IMR-90 (cell line): ENCODE measurements at regions not wholly inside any gene's neighbourhood (a gene's known extent, or its start where the extent isn't known, plus 50 kb on each side); places are given as distances from the start of the nearest gene placed in this dataset.
A peak's percentile ranks its signal among the peaks of the same experiment; 100 is the strongest.

Experiments
- ATAC-seq: fragments of 200-7000 bp; cut with Tn5 transposase; 2 replicates; pipeline ENCODE4 v1.9.1; 2020; ENCODE audit warnings: low read depth, mild to moderate bottlenecking, moderate library complexity
- BruUV-seq: library from RNA; stranded (reverse); fragments of 400-500 nt; replicated peaks from 2 replicates; lab custom pipeline; 2021; lab: Mats Ljungman, UMichigan
- CTCF ChIA-PET: fragments of 300-600 bp; formaldehyde crosslinking; extraction: SDS; loops from one replicate; lab custom pipeline; 2021; ENCODE audit warnings: antibody characterized with exemption; lab: Yijun Ruan, JAX
- POLR2A ChIA-PET: fragments of 300-600 bp; sonication (Branson Sonifier 250); formaldehyde crosslinking; loops from one replicate; lab custom pipeline; 2022; ENCODE audit warnings: antibody characterized with exemption; ENCODE audit not compliant: unreplicated experiment; lab: Charles Lee
- DNase-seq: peaks from one replicate; pipeline ENCODE4 v3.0.0; 2013
- H2AFZ ChIP-seq: replicated peaks from 2 replicates; pipeline ENCODE3; 2013; ENCODE audit warnings: low read length, mild to moderate bottlenecking; ENCODE audit not compliant: poor library complexity
- H2AK5ac ChIP-seq: 2 replicates; pipeline ENCODE4 v1.6.1; 2013; ENCODE audit warnings: low read depth, low read length, inconsistent platforms
- H2AK9ac ChIP-seq: replicated peaks from 2 replicates; pipeline ENCODE3; 2013; ENCODE audit warnings: mild to moderate bottlenecking, low read depth, low read length, moderate library complexity; ENCODE audit not compliant: poor library complexity
- H2BK120ac ChIP-seq: 2 replicates; pipeline ENCODE4 v1.6.1; 2013; ENCODE audit warnings: low read depth, low read length, inconsistent platforms
- H2BK15ac ChIP-seq: 3 replicates; pipeline ENCODE4 v1.6.1; 2013; ENCODE audit warnings: low read depth, low read length, inconsistent platforms
- H2BK20ac ChIP-seq: 2 replicates; pipeline ENCODE4 v1.6.1; 2013; ENCODE audit warnings: low read depth, mild to moderate bottlenecking, inconsistent platforms, low read length, moderate library complexity
- H2BK5ac ChIP-seq: 2 replicates; pipeline ENCODE4 v1.6.1; 2013; ENCODE audit warnings: mild to moderate bottlenecking, low read depth, low read length, inconsistent platforms; ENCODE audit not compliant: poor library complexity, severe bottlenecking
- H3K14ac ChIP-seq: replicated peaks from 2 replicates; pipeline ENCODE4 v1.6.1; 2013; ENCODE audit warnings: low read depth, low read length, inconsistent platforms
- H3K18ac ChIP-seq: 2 replicates; pipeline ENCODE4 v1.6.1; 2013; ENCODE audit warnings: low read depth, low read length, control low read depth
- H3K23ac ChIP-seq: 2 replicates; pipeline ENCODE4 v1.6.1; 2013; ENCODE audit warnings: low read depth, low read length, inconsistent platforms
- H3K27ac ChIP-seq: 2 replicates; pipeline ENCODE4 v1.5.1; 2013; ENCODE audit warnings: mild to moderate bottlenecking, control low read depth, low read length; ENCODE audit not compliant: insufficient read depth
- H3K27me3 ChIP-seq: 2 replicates; pipeline ENCODE4 v1.6.1; 2013; ENCODE audit warnings: low read length; ENCODE audit not compliant: control insufficient read depth, insufficient read depth
- H3K36me3 ChIP-seq: 2 replicates; pipeline ENCODE4 v1.6.1; 2013; ENCODE audit warnings: low read length, mixed read lengths; ENCODE audit not compliant: control insufficient read depth, insufficient read depth
- H3K4ac ChIP-seq: 2 replicates; pipeline ENCODE4 v1.6.1; 2013; ENCODE audit warnings: low read depth, low read length, inconsistent platforms
- H3K4me1 ChIP-seq: 2 replicates; pipeline ENCODE4 v1.6.1; 2013; ENCODE audit warnings: low read length, mixed read lengths; ENCODE audit not compliant: control insufficient read depth, insufficient read depth
- H3K4me2 ChIP-seq: 2 replicates; pipeline ENCODE4 v1.6.1; 2013; ENCODE audit warnings: low read depth, mild to moderate bottlenecking, control low read depth, low read length, moderate library complexity
- H3K4me3 ChIP-seq: 2 replicates; pipeline ENCODE4 v1.5.1; 2013; ENCODE audit warnings: low read depth, mild to moderate bottlenecking, control low read depth, low read length, moderate library complexity; ENCODE audit not compliant: insufficient read depth
- H3K56ac ChIP-seq: 2 replicates; pipeline ENCODE4 v1.6.1; 2013; ENCODE audit warnings: low read length, inconsistent platforms; ENCODE audit not compliant: insufficient read depth; ENCODE audit errors: extremely low read depth
- H3K79me1 ChIP-seq, 2 experiments: 2 replicates each; pipeline ENCODE4 v1.6.1; 2013; ENCODE audit warnings: low read length in 2 of 2, inconsistent platforms in 1 of 2, low read depth in 1 of 2
- H3K9ac ChIP-seq: 2 replicates; pipeline ENCODE4 v1.6.1; 2013; ENCODE audit warnings: low read depth, low read length, control low read depth
- H3K9me1 ChIP-seq: 2 replicates; pipeline ENCODE4 v1.6.1; 2013; ENCODE audit warnings: low read length, inconsistent platforms; ENCODE audit not compliant: insufficient read depth
- H3K9me3 ChIP-seq: 2 replicates; pipeline ENCODE4 v1.6.1; 2013; ENCODE audit warnings: low read length; ENCODE audit not compliant: control insufficient read depth, insufficient read depth
- H4K20me1 ChIP-seq: 2 replicates; pipeline ENCODE4 v1.6.1; 2013; ENCODE audit warnings: low read length, inconsistent platforms; ENCODE audit not compliant: insufficient read depth
- H4K5ac ChIP-seq: 2 replicates; pipeline ENCODE4 v1.6.1; 2013; ENCODE audit warnings: mild to moderate bottlenecking, low read depth, low read length, control low read depth
- H4K8ac ChIP-seq, 2 experiments: 2 replicates each; pipeline ENCODE4 v1.6.1; 2013; ENCODE audit warnings: low read depth in 2 of 2, low read length in 2 of 2, control low read depth in 1 of 2, inconsistent platforms in 1 of 2
- H4K91ac ChIP-seq: 2 replicates; pipeline ENCODE4 v1.6.1; 2013; ENCODE audit warnings: low read depth, low read length, inconsistent platforms; ENCODE audit not compliant: insufficient read depth
- CEBPB ChIP-seq: IDR thresholded peaks from 2 replicates; pipeline ENCODE4 v1.6.1; 2012; ENCODE audit warnings: low read depth, low read length, improper control_type of control experiment
- FOS ChIP-seq: fragments of 150-350 bp; IDR thresholded peaks from 2 replicates; pipeline ENCODE4 v1.6.1; 2016; ENCODE audit warnings: low read depth, low read length
- SMC3 ChIP-seq: fragments of 150-350 bp; IDR thresholded peaks from 2 replicates; pipeline ENCODE4 v1.6.1; 2016; ENCODE audit warnings: low read depth, mild to moderate bottlenecking, antibody characterized with exemption, low read length, moderate library complexity
- WGBS, 2 experiments: methylation state at CpG; one replicate each; pipeline versions ENCODE4 v1.1.5 to v1.1.7; 2013; ENCODE audit warnings: missing lambda C conversion rate in 2 of 2; ENCODE audit not compliant: insufficient read length in 1 of 2; ENCODE audit errors: extremely low coverage in 2 of 2; 5-methylcytosine and 5-hydroxymethylcytosine counted together
- dilution Hi-C: fragments of 300-500 bp; cut with HindIII; formaldehyde crosslinking; loops from one replicate; pipeline ENCODE4 v1.14.3; 2018; ENCODE audit warnings: low sequenced_read_pairs; ENCODE audit not compliant: unreplicated experiment
- in situ Hi-C: fragments of 300-500 bp; cut with MboI; formaldehyde crosslinking; loops from 3 replicates; pipeline ENCODE4 v1.14.3; 2019; ENCODE audit warnings: low sequenced_read_pairs, inconsistent platforms, mixed read lengths
- intact Hi-C: fragments of 100-400 bp; cut with micrococcal nuclease; formaldehyde crosslinking; loops from 2 replicates; pipeline ENCODE4 v1.10.0; 2022

DNA sequence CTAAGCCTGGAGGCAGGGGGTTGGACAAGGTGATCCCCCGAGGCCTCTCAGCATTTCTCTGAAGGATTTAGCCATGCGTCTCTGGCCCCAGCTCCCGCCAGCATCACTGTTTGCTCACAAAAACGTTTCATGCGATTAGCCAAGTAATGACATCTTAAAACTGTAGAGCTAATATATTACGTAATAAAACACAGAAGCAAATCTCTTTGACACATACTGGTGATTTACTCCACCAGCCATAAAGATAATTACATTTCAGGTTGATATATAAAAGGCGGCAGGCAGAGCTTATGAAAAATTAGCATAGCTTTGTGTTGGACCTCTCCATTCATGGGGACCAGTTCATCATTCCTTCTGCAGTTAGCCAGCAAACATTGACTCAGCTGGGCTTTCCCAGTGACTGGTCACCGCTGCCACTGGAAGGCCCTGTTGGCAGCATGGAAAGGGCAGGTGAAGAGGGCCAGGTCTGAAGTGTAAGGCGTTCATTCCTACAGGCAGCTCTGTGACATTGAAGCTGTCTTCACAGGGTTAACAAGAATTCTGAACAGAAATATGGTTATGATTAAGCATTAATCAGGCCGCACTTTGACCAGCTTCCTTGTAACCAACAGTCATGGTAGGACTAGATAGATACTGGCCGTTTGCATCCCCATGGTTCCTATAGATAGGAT is 150.3 kb downstream of the NECTIN1 start:
- in situ Hi-C loops (no loop called here), intact Hi-C loops (no loop called here), dilution Hi-C loops (no loop called here)
- no peak for TF ChIP-seq SMC3
- peak; percentile 36; the same call in 1 of the 2 replicates for TF ChIP-seq CEBPB
- no peak for TF ChIP-seq FOS
- DNase-seq (no peak), ATAC-seq (no peak)
- no peaks in the 10 kb centered on the region for H3K9me1 ChIP-seq
- no peak overlapping the region for H4K5ac ChIP-seq
- H3K9ac ChIP-seq: no peak overlapping the region
- H3K27ac ChIP-seq: no peak overlapping the region
- H3K27me3 ChIP-seq: peaks cover 27% of the 10 kb centered on the region
- no peak overlapping the region for H3K56ac ChIP-seq
- BruUV-seq: no TSS peak
- H3K79me1 ChIP-seq: no peaks in the 10 kb centered on the region
- no peak overlapping the region for H4K91ac ChIP-seq
- WGBS, 2 experiments: 64% methylated on average over 4 of the region's 11 CpGs; no CpG with 5 or more reads in 1 of the 2 experiments
- H2AK5ac ChIP-seq: no peak overlapping the region
- no peak overlapping the region for H3K18ac ChIP-seq
- H2BK20ac ChIP-seq: no peak overlapping the region
- H3K9me3 ChIP-seq: peaks cover 4% of the 10 kb centered on the region
- H4K20me1 ChIP-seq: no peaks in the 10 kb centered on the region
- ChIA-PET POLR2A (no interaction called here), CTCF (interaction anchor here (0.7 kb wide), 2 partner anchors 8 to 223 kb away, joined by 3 read pairs; no protein-coding TSS in a partner anchor)
- H4K8ac ChIP-seq: no peak overlapping the region
- H3K4me3 ChIP-seq: no peak overlapping the region
- H3K23ac ChIP-seq: no peak overlapping the region
- H3K4me2 ChIP-seq: no peak overlapping the region
- H2BK15ac ChIP-seq: no peak overlapping the region
- no peak overlapping the region for H2AFZ ChIP-seq
- no peak overlapping the region for H2BK120ac ChIP-seq
- H2BK5ac ChIP-seq: no peak overlapping the region
- no peaks in the 10 kb centered on the region for H3K36me3 ChIP-seq
- H3K4ac ChIP-seq: no peak overlapping the region
- H3K14ac ChIP-seq: no peak overlapping the region
- H2AK9ac ChIP-seq: no peak overlapping the region
- H3K4me1 ChIP-seq: no peaks in the 10 kb centered on the region
